ENCODE measurements at regions not wholly inside any gene's neighbourhood (a gene's known extent, or its start where the extent isn't known, plus 50 kb on each side); places are given as distances from the start of the nearest gene placed in this dataset.

DNA sequence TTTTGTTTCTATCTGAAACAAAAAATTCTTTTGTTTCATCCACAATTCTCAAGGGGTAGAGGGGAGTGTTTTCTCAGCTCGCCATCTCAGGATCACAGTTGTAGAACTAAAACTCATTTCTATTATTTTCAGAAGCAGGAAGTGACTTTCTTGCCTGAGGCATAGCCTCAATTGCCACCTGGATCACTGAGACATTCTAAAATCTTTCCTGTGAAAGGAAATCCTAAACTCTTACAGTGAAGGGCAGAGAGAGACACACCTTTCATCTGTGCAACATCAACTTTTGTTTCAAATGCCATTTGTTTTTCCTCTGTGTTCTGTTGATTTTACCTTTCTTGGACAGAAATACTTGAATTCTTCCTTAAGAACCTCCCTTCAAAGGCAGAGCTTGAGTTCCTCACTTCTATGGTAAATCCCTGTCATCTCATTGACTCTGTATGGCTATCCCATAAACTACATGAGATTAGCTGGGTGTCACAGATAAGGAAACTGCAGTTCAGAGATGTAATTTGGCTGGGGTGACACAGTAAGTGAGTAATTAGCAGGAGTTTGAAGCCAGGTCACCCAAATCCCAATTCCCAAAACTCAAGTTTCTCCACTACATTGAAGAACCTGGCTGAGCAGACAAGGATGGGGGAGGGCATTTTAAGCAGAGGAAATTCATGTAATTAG, 224.4 kb upstream of the HTR2A start:
- H3K4me1 ChIP-seq (ENCODE audit: control insufficient read depth in 4 of 4, insufficient read depth in 4 of 4, low read length in 3 of 4) = peaks cover 0 to 2% (median 0%) of the 10 kb centered on the region in 4 donors
- no peaks in the 10 kb centered on the region for H3K36me3 ChIP-seq (ENCODE audit: control insufficient read depth in 4 of 4, insufficient read depth in 3 of 4, low read depth in 1 of 4, low read length in 3 of 4)
- H3K4me3 ChIP-seq (ENCODE audit: low read depth in 1 of 3, low read length in 3 of 3) = no peak overlapping the region
- 90% methylated on average over 1 of the region's 1 CpG for WGBS
- H3K27me3 ChIP-seq (ENCODE audit: control insufficient read depth in 4 of 4, insufficient read depth in 4 of 4, low read length in 3 of 4) = no peaks in the 10 kb centered on the region
- no peak for DNase-seq (ENCODE audit: low spot score)
- H3K9ac ChIP-seq (ENCODE audit: low read depth in 1 of 2, low read length in 2 of 2) = no peak overlapping the region
- no peak overlapping the region for H3K27ac ChIP-seq (ENCODE audit: low read depth in 1 of 2, low read length in 2 of 2)
- H3K9me3 ChIP-seq (ENCODE audit: control insufficient read depth in 4 of 4, low read length in 3 of 4) = no peaks in the 10 kb centered on the region
- no peak for TF ChIP-seq TAF1 (conservative IDR thresholded peaks at IDR 0.05)
- TF ChIP-seq, protein P1, sequence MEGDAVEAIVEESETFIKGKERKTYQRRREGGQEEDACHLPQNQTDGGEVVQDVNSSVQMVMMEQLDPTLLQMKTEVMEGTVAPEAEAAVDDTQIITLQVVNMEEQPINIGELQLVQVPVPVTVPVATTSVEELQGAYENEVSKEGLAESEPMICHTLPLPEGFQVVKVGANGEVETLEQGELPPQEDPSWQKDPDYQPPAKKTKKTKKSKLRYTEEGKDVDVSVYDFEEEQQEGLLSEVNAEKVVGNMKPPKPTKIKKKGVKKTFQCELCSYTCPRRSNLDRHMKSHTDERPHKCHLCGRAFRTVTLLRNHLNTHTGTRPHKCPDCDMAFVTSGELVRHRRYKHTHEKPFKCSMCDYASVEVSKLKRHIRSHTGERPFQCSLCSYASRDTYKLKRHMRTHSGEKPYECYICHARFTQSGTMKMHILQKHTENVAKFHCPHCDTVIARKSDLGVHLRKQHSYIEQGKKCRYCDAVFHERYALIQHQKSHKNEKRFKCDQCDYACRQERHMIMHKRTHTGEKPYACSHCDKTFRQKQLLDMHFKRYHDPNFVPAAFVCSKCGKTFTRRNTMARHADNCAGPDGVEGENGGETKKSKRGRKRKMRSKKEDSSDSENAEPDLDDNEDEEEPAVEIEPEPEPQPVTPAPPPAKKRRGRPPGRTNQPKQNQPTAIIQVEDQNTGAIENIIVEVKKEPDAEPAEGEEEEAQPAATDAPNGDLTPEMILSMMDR (IDR thresholded peaks at IDR 0.05; ENCODE audit: low read depth, low read length, missing input control) = no peak
- TF ChIP-seq RXRA (IDR thresholded peaks at IDR 0.05) = no peak
- no peak for TF ChIP-seq JUND (IDR thresholded peaks at IDR 0.05)
- TF ChIP-seq GABPA (IDR thresholded peaks at IDR 0.05 in 1 of 2, conservative IDR thresholded peaks at IDR 0.05 in 1 of 2) = no peak
- no peak for TF ChIP-seq ATF3 (IDR thresholded peaks at IDR 0.05)
- no peak for TF ChIP-seq ZBTB33 (IDR thresholded peaks at IDR 0.05)
- no peak for TF ChIP-seq HNF4G (IDR thresholded peaks at IDR 0.05)
- no peak for TF ChIP-seq YY1 (IDR thresholded peaks at IDR 0.05)
- TF ChIP-seq HNF4A (conservative IDR thresholded peaks at IDR 0.05) = no peak
- TF ChIP-seq RAD21 (IDR thresholded peaks at IDR 0.05) = no peak
- TF ChIP-seq, protein P2, sequence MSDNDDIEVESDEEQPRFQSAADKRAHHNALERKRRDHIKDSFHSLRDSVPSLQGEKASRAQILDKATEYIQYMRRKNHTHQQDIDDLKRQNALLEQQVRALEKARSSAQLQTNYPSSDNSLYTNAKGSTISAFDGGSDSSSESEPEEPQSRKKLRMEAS (IDR thresholded peaks at IDR 0.05) = no peak
- no peak for TF ChIP-seq FOXA2 (IDR thresholded peaks at IDR 0.05)

- WGBS = 87% methylated on average over 5 of the region's 5 CpGs
- TF ChIP-seq GABPA (IDR thresholded peaks at IDR 0.05 in 1 of 2, conservative IDR thresholded peaks at IDR 0.05 in 1 of 2) (no peak), HNF4A (conservative IDR thresholded peaks at IDR 0.05) (no peak), RAD21 (IDR thresholded peaks at IDR 0.05) (no peak), SP1 (IDR thresholded peaks at IDR 0.05) (no peak), ZBTB33 (IDR thresholded peaks at IDR 0.05) (no peak), TAF1 (conservative IDR thresholded peaks at IDR 0.05) (no peak)
- TF ChIP-seq, protein P2 (IDR thresholded peaks at IDR 0.05) = no peak
- TF ChIP-seq, protein P1 (IDR thresholded peaks at IDR 0.05; ENCODE audit: low read depth, low read length, missing input control) = no peak
- Histone ChIP-seq H3K27ac (ENCODE audit: low read depth in 1 of 2, low read length in 2 of 2) (no peak overlapping the region), H3K9ac (ENCODE audit: low read depth in 1 of 2, low read length in 2 of 2) (no peak overlapping the region), H3K9me3 (ENCODE audit: control insufficient read depth in 4 of 4, low read length in 3 of 4) (no peaks in the 10 kb centered on the region), H3K4me3 (ENCODE audit: low read depth in 1 of 3, low read length in 3 of 3) (no peak overlapping the region), H3K27me3 (ENCODE audit: control insufficient read depth in 4 of 4, insufficient read depth in 4 of 4, low read length in 3 of 4) (no peaks in the 10 kb centered on the region), H3K36me3 (ENCODE audit: control insufficient read depth in 4 of 4, insufficient read depth in 3 of 4, low read depth in 1 of 4, low read length in 3 of 4) (no peaks in the 10 kb centered on the region), H3K4me1 (ENCODE audit: control insufficient read depth in 4 of 4, insufficient read depth in 4 of 4, low read length in 3 of 4) (no peaks in the 10 kb centered on the region)
- DNase-seq (ENCODE audit: low spot score) = no peak
These were observed 223.4 kb upstream of the HTR2A start for GRCh38 chr13:47120282-47120681.
